DOHH2 (cell line): ENCODE measurements at regions not wholly inside any gene's neighbourhood (a gene's known extent, or its start where the extent isn't known, plus 50 kb on each side); places are given as distances from the start of the nearest gene placed in this dataset.

Source experiments
- CTCF ChIP-seq: fragments of 200-600 bp; sonication (generic); IDR thresholded peaks from one replicate; pipeline ENCODE4 v1.5.1; 2014; ENCODE audit warnings: antibody characterized with exemption, mild to moderate bottlenecking, low read depth, low read length; ENCODE audit not compliant: poor library complexity, severe bottlenecking
- EZH2phosphoT487 ChIP-seq: fragments of 200-600 bp; sonication (generic); IDR thresholded peaks from 2 replicates; pipeline ENCODE4 v1.6.1; 2017; ENCODE audit warnings: borderline replicate concordance, mild to moderate bottlenecking, antibody characterized with exemption, low read length, moderate library complexity, mixed read lengths

- TF ChIP-seq CTCF (no peak), EZH2phosphoT487 (no peak)
Observed at GRCh38 chr1:227487606-227488005, 75.8 kb upstream of the ZNF678 start.
